ENCODE measurements at regions not wholly inside any gene's neighbourhood (a gene's known extent, or its start where the extent isn't known, plus 50 kb on each side); places are given as distances from the start of the nearest gene placed in this dataset.

DNA sequence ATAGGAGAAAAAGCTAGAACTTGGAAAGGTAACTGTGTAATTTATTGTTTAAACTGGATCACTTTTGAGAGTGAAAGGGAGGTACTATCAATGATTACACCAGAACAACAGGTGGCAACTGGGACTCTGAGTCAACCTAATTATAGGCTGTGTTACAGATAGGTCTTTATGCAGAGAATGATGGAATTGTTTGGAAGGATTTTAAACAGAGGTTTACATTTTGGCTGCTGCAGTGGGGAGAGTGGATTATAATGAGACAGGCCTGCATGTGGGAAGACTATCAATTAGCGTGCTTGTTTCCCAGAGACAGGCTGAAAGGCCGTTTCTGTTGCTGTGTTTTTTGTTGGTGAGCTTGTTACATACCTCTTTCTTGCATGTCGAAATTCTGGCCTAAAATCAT is 432.9 kb downstream of the PLA2G4A start:
- H3K9ac ChIP-seq, result no peak overlapping the region
- H4K20me1 ChIP-seq (ENCODE audit: insufficient read depth), result no peaks in the 10 kb centered on the region
- H3K36me3 ChIP-seq (ENCODE audit: low read depth), result no peaks in the 10 kb centered on the region
- H3K27me3 ChIP-seq (replicated peaks; ENCODE audit: insufficient read depth), result no peaks in the 10 kb centered on the region
- H3K27ac ChIP-seq, result no peak overlapping the region
- TF ChIP-seq EZH2phosphoT487 (IDR thresholded peaks at IDR 0.05; ENCODE audit: insufficient read depth, low read depth) (no peak), EZH2 (IDR thresholded peaks at IDR 0.05; ENCODE audit: insufficient read depth, poor library complexity, severe bottlenecking) (no peak)
- peaks cover 7% of the 10 kb centered on the region; the same call in 1 of the 2 replicates for H3K4me1 ChIP-seq (ENCODE audit: insufficient read depth)
- in situ Hi-C loops (cut with MboI), result no loop called here
- no peaks in the 10 kb centered on the region for H3K9me2 ChIP-seq (ENCODE audit: insufficient read depth)
- no peaks in the 10 kb centered on the region for H3F3A ChIP-seq (ENCODE audit: insufficient read depth)
- H3K9me3 ChIP-seq (ENCODE audit: low read depth), result no peaks in the 10 kb centered on the region
- no peak overlapping the region for H3K4me2 ChIP-seq (ENCODE audit: unreplicated experiment)
- H3K79me2 ChIP-seq (ENCODE audit: insufficient read depth), result no peaks in the 10 kb centered on the region
- no peak for DNase-seq
- H3K4me3 ChIP-seq, result no peak overlapping the region
- 40 to 41% methylated on average over 3 of the region's 3 CpGs for WGBS, 2 experiments (ENCODE audit: low coverage in 1 of 2, low lambda C conversion rate in 2 of 2, missing lambda C conversion rate in 2 of 2)
- no peak overlapping the region for H2AFZ ChIP-seq

DNA sequence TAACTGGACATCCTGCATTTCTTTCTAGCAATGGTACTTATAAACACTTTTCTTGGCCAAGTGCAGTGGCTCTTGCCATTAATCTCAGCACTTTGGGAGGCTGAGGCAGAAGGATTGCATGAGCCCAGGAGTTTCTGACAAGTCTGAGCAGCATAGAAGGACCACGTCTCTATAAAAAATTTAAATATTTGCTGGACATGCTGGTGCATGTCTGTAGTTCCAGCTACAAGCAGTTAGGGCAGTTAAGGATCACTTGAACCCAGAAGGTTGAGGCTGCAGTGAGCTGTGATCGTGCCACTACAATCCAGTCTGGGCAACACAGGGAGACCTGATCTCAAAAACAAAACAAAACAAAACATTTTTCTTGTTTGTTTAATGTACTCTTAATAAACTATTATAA is 434.0 kb downstream of the PLA2G4A start:
- no peaks in the 10 kb centered on the region for H3K27me3 ChIP-seq (replicated peaks; ENCODE audit: insufficient read depth)
- in situ Hi-C loops (cut with MboI), result no loop called here
- no peak overlapping the region for H3K4me3 ChIP-seq
- no peak overlapping the region for H3K9ac ChIP-seq
- H3F3A ChIP-seq (ENCODE audit: insufficient read depth), result no peaks in the 10 kb centered on the region
- 89 to 93% methylated on average over 2 of the region's 2 CpGs for WGBS, 2 experiments (ENCODE audit: low coverage in 1 of 2, low lambda C conversion rate in 2 of 2, missing lambda C conversion rate in 2 of 2)
- H3K9me2 ChIP-seq (ENCODE audit: insufficient read depth), result no peaks in the 10 kb centered on the region
- no peak overlapping the region for H2AFZ ChIP-seq
- no peaks in the 10 kb centered on the region for H3K36me3 ChIP-seq (ENCODE audit: low read depth)
- DNase-seq, result no peak
- H3K4me2 ChIP-seq (ENCODE audit: unreplicated experiment), result no peak overlapping the region
- H4K20me1 ChIP-seq (ENCODE audit: insufficient read depth), result no peaks in the 10 kb centered on the region
- H3K27ac ChIP-seq, result no peak overlapping the region
- peaks cover 7% of the 10 kb centered on the region; the same call in 1 of the 2 replicates for H3K4me1 ChIP-seq (ENCODE audit: insufficient read depth)
- no peaks in the 10 kb centered on the region for H3K79me2 ChIP-seq (ENCODE audit: insufficient read depth)
- H3K9me3 ChIP-seq (ENCODE audit: low read depth), result no peaks in the 10 kb centered on the region
- TF ChIP-seq EZH2phosphoT487 (IDR thresholded peaks at IDR 0.05; ENCODE audit: insufficient read depth, low read depth) (no peak), EZH2 (IDR thresholded peaks at IDR 0.05; ENCODE audit: insufficient read depth, poor library complexity, severe bottlenecking) (no peak)

DNA sequence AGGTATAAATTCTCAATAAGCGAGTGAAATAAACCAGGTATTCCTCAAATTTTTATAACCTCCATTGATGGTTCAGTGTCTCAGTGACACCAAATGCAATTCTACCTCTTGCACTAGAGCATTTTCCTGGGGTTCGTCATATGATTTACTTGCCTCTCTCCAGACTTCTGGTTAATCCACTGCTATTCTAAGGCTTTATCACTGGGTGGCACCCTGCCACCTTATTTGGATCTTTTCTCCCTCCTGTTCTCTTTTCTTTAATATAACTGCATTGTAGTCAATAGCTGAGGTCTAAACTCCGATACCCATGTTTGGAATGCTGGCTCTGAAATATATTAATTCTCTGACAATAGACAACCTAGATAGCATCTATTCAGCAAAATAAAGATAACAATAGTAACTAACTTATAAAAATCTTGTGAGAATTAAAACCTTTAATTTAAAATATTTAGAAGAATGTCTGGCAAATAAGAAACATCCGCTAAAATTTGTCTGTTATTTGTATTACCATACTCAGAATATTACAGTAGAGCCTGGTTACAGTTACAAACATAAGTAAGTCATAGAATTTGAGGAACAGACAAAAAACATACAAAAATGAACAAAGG is 436.4 kb downstream of the PLA2G4A start:
- no peaks in the 10 kb centered on the region for H4K20me1 ChIP-seq (ENCODE audit: insufficient read depth)
- no peaks in the 10 kb centered on the region for H3K36me3 ChIP-seq (ENCODE audit: low read depth)
- no peaks in the 10 kb centered on the region for H3F3A ChIP-seq (ENCODE audit: insufficient read depth)
- no peaks in the 10 kb centered on the region for H3K9me3 ChIP-seq (ENCODE audit: low read depth)
- H3K27me3 ChIP-seq (replicated peaks; ENCODE audit: insufficient read depth), result no peaks in the 10 kb centered on the region
- peak; percentile 86 for DNase-seq
- H3K79me2 ChIP-seq (ENCODE audit: insufficient read depth), result no peaks in the 10 kb centered on the region
- H3K9me2 ChIP-seq (ENCODE audit: insufficient read depth), result no peaks in the 10 kb centered on the region
- H3K4me2 ChIP-seq (ENCODE audit: unreplicated experiment), result no peak overlapping the region
- no peak overlapping the region for H3K27ac ChIP-seq
- no peak overlapping the region for H2AFZ ChIP-seq
- 50 to 54% methylated on average over 4 of the region's 4 CpGs for WGBS, 2 experiments (ENCODE audit: low coverage in 1 of 2, low lambda C conversion rate in 2 of 2, missing lambda C conversion rate in 2 of 2)
- TF ChIP-seq EZH2phosphoT487 (IDR thresholded peaks at IDR 0.05; ENCODE audit: insufficient read depth, low read depth) (no peak), EZH2 (IDR thresholded peaks at IDR 0.05; ENCODE audit: insufficient read depth, poor library complexity, severe bottlenecking) (no peak)
- H3K4me1 ChIP-seq (ENCODE audit: insufficient read depth), result peaks cover 7% of the 10 kb centered on the region; the same call in 1 of the 2 replicates
- in situ Hi-C loops (cut with MboI), result no loop called here
- H3K4me3 ChIP-seq, result no peak overlapping the region
- no peak overlapping the region for H3K9ac ChIP-seq

DNA sequence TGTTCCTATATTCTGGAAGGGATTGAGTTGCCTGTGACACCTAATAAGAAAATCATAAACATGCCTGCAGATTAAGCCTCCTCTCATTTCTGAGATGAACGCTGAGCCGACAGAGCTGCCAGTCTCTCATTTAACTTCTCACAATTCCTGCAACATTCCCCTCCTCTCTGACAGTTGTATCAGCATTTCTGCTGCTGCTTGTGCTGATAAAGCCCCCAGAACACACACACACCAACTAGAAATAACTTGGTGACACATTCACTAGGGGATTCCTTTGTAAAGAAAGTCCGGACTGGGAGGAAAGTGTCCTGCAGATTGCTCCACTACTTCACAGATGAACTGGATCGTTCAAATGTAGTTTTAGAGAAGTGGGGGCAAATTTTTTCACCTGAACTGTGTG is 437.3 kb downstream of the PLA2G4A start:
- Histone ChIP-seq H3K4me2 (ENCODE audit: unreplicated experiment) (no peak overlapping the region), H4K20me1 (ENCODE audit: insufficient read depth) (no peaks in the 10 kb centered on the region), H3K79me2 (ENCODE audit: insufficient read depth) (no peaks in the 10 kb centered on the region), H3K9ac (no peak overlapping the region), H3K27ac (no peak overlapping the region), H2AFZ (no peak overlapping the region), H3K9me2 (ENCODE audit: insufficient read depth) (no peaks in the 10 kb centered on the region), H3K36me3 (ENCODE audit: low read depth) (no peaks in the 10 kb centered on the region), H3K9me3 (ENCODE audit: low read depth) (no peaks in the 10 kb centered on the region), H3K4me3 (no peak overlapping the region), H3K4me1 (ENCODE audit: insufficient read depth) (peaks cover 7% of the 10 kb centered on the region; the same call in 1 of the 2 replicates), H3K27me3 (replicated peaks; ENCODE audit: insufficient read depth) (no peaks in the 10 kb centered on the region), H3F3A (ENCODE audit: insufficient read depth) (no peaks in the 10 kb centered on the region)
- no peak for DNase-seq
- in situ Hi-C loops (cut with MboI), result no loop called here
- TF ChIP-seq EZH2 (IDR thresholded peaks at IDR 0.05; ENCODE audit: insufficient read depth, poor library complexity, severe bottlenecking), result no peak
- TF ChIP-seq EZH2phosphoT487 (IDR thresholded peaks at IDR 0.05; ENCODE audit: insufficient read depth, low read depth), result no peak
- 77 to 87% methylated on average over 4 of the region's 4 CpGs for WGBS, 2 experiments (ENCODE audit: low coverage in 1 of 2, low lambda C conversion rate in 2 of 2, missing lambda C conversion rate in 2 of 2)
